OCI-LY1 (cell line): ENCODE measurements at regions not wholly inside any gene's neighbourhood (a gene's known extent, or its start where the extent isn't known, plus 50 kb on each side); places are given as distances from the start of the nearest gene placed in this dataset.

Experiments
- H2AFZ ChIP-seq: fragments of 200-600 bp; sonication (generic), shearing (Covaris generic); 2 replicates; pipeline ENCODE4 v1.6.0; 2014; ENCODE audit warnings: antibody characterized with exemption, mild to moderate bottlenecking, low read length
- H3F3A ChIP-seq: fragments of 200-600 bp; sonication (generic), shearing (Covaris generic); 2 replicates; pipeline ENCODE4 v1.6.0; 2014; ENCODE audit warnings: mild to moderate bottlenecking, antibody characterized with exemption, low read length, moderate library complexity; ENCODE audit not compliant: insufficient read depth
- H3K27ac ChIP-seq: fragments of 200-600 bp; sonication (generic); 2 replicates; pipeline ENCODE4 v1.5.1; 2014; ENCODE audit warnings: low read length, mixed run types, mild to moderate bottlenecking, low read depth; ENCODE audit not compliant: poor library complexity, severe bottlenecking
- H3K27me3 ChIP-seq: fragments of 200-600 bp; sonication (generic); 2 replicates; pipeline ENCODE4 v1.6.0; 2014; ENCODE audit warnings: antibody characterized with exemption, mild to moderate bottlenecking, low read length, moderate library complexity; ENCODE audit not compliant: insufficient read depth
- H3K36me3 ChIP-seq: fragments of 200-600 bp; sonication (generic); 2 replicates; pipeline ENCODE4 v1.6.1; 2014; ENCODE audit warnings: mild to moderate bottlenecking, antibody characterized with exemption, low read length, moderate library complexity, mixed read lengths; ENCODE audit not compliant: insufficient read depth
- H3K4me1 ChIP-seq: fragments of 200-600 bp; sonication (generic); 2 replicates; pipeline ENCODE4 v1.5.1; 2014; ENCODE audit warnings: mild to moderate bottlenecking, low read length, moderate library complexity; ENCODE audit not compliant: insufficient read depth, severe bottlenecking
- H3K4me2 ChIP-seq: fragments of 200-600 bp; sonication (generic), shearing (Covaris generic); 2 replicates; pipeline ENCODE4 v1.6.1; 2014; ENCODE audit warnings: low read length
- H3K4me3 ChIP-seq: fragments of 200-600 bp; sonication (generic); 2 replicates; pipeline ENCODE4 v1.5.1; 2014; ENCODE audit warnings: low read length, low read depth, mild to moderate bottlenecking, mixed read lengths; ENCODE audit not compliant: poor library complexity, severe bottlenecking
- H3K79me2 ChIP-seq: fragments of 200-600 bp; shearing (Covaris generic); 2 replicates; pipeline ENCODE4 v1.6.1; 2016; ENCODE audit warnings: mixed run types, low read length, mixed read lengths; ENCODE audit not compliant: insufficient read depth
- H3K9ac ChIP-seq: fragments of 200-600 bp; sonication (generic), shearing (Covaris generic); 2 replicates; pipeline ENCODE4 v1.6.1; 2014; ENCODE audit warnings: mild to moderate bottlenecking, low read length, mixed read lengths
- H3K9me2 ChIP-seq: fragments of 200-600 bp; sonication (generic), shearing (Covaris generic); 2 replicates; pipeline ENCODE4 v1.6.1; 2014; ENCODE audit warnings: low read depth, mild to moderate bottlenecking, low read length, mixed read lengths
- H3K9me3 ChIP-seq: fragments of 200-600 bp; shearing (Covaris generic); 2 replicates; pipeline ENCODE4 v1.6.1; 2014; ENCODE audit warnings: low read length, mixed read lengths
- H4K20me1 ChIP-seq: fragments of 200-600 bp; sonication (generic), shearing (Covaris generic); 2 replicates; pipeline ENCODE4 v1.6.0; 2016; ENCODE audit warnings: mild to moderate bottlenecking, low read length; ENCODE audit not compliant: insufficient read depth
- EZH2 ChIP-seq: fragments of 200-600 bp; sonication (generic), shearing (Covaris generic); IDR thresholded peaks from 2 replicates; pipeline ENCODE4 v1.8.0; 2017; ENCODE audit warnings: borderline replicate concordance, mixed run types, mild to moderate bottlenecking, antibody characterized with exemption, low read length, moderate library complexity, mixed read lengths
- TF ChIP-seq, protein P1 (sequence below): fragments of 200-600 bp; sonication (generic), shearing (Covaris generic); IDR thresholded peaks from 2 replicates; pipeline ENCODE4 v1.5.1; 2017; ENCODE audit warnings: mild to moderate bottlenecking, antibody characterized with exemption, low read length, moderate library complexity, mixed read lengths

DNA sequence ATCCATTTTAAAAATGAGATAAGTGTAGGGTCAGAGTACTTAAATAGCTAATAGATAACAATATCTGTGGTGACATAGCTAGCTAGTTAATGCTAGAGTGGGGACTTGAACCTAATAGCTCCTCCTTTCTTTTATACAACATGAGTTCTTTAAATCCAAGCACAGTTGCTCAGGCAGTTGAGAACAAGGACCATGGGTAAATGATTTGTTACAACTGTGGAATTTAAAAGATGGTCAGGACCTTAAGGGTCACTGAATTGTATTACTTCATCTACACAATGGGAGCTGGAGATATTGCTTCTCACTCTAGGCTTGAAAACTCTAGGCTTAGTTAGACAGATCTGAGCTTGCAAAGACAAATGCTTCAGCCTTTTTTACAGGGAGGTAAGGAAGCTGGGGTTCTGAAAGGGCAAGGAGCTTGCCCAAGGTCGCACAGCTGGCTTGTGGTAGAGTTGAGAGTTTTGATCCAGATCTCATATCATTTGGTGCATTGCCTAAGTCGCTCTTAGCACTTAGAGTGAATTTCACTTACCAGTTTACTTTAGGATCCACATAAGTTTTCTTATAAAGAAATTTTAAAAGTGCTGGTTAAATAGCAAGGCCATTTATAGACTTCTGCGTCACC lies 90.2 kb downstream of the EDEM1 start:
- Histone ChIP-seq H3K36me3 (no peaks in the 10 kb centered on the region), H3K9me2 (no peaks in the 10 kb centered on the region), H3K27me3 (no peaks in the 10 kb centered on the region), H3F3A (no peaks in the 10 kb centered on the region), H3K4me1 (no peaks in the 10 kb centered on the region), H3K9me3 (no peaks in the 10 kb centered on the region), H3K9ac (no peak overlapping the region), H2AFZ (no peak overlapping the region), H3K4me2 (no peak overlapping the region), H3K27ac (no peak overlapping the region), H4K20me1 (no peaks in the 10 kb centered on the region), H3K4me3 (no peak overlapping the region), H3K79me2 (no peaks in the 10 kb centered on the region)
- TF ChIP-seq EZH2: no peak
- TF ChIP-seq, protein P1, sequence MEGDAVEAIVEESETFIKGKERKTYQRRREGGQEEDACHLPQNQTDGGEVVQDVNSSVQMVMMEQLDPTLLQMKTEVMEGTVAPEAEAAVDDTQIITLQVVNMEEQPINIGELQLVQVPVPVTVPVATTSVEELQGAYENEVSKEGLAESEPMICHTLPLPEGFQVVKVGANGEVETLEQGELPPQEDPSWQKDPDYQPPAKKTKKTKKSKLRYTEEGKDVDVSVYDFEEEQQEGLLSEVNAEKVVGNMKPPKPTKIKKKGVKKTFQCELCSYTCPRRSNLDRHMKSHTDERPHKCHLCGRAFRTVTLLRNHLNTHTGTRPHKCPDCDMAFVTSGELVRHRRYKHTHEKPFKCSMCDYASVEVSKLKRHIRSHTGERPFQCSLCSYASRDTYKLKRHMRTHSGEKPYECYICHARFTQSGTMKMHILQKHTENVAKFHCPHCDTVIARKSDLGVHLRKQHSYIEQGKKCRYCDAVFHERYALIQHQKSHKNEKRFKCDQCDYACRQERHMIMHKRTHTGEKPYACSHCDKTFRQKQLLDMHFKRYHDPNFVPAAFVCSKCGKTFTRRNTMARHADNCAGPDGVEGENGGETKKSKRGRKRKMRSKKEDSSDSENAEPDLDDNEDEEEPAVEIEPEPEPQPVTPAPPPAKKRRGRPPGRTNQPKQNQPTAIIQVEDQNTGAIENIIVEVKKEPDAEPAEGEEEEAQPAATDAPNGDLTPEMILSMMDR: no peak

- H3K9me2 ChIP-seq: no peaks in the 10 kb centered on the region
- TF ChIP-seq, protein P1: no peak
- TF ChIP-seq EZH2: no peak
- H3K4me3 ChIP-seq: no peak overlapping the region
- H3F3A ChIP-seq: no peaks in the 10 kb centered on the region
- no peaks in the 10 kb centered on the region for H3K36me3 ChIP-seq
- H3K79me2 ChIP-seq: no peaks in the 10 kb centered on the region
- no peaks in the 10 kb centered on the region for H3K27me3 ChIP-seq
- H3K27ac ChIP-seq: no peak overlapping the region
- no peak overlapping the region for H3K4me2 ChIP-seq
- no peak overlapping the region for H2AFZ ChIP-seq
- H3K4me1 ChIP-seq: no peaks in the 10 kb centered on the region
- no peaks in the 10 kb centered on the region for H4K20me1 ChIP-seq
- no peaks in the 10 kb centered on the region for H3K9me3 ChIP-seq
- H3K9ac ChIP-seq: no peak overlapping the region
These were observed 91.2 kb downstream of the EDEM1 start for GRCh38 chr3:5278666-5279065.

- Histone ChIP-seq H3F3A (no peaks in the 10 kb centered on the region), H2AFZ (no peak overlapping the region), H3K36me3 (no peaks in the 10 kb centered on the region), H3K79me2 (no peaks in the 10 kb centered on the region), H3K27ac (no peak overlapping the region), H3K9me2 (no peaks in the 10 kb centered on the region), H3K4me1 (no peaks in the 10 kb centered on the region), H3K9me3 (no peaks in the 10 kb centered on the region), H4K20me1 (no peaks in the 10 kb centered on the region), H3K4me3 (no peak overlapping the region), H3K27me3 (no peaks in the 10 kb centered on the region), H3K9ac (no peak overlapping the region), H3K4me2 (no peak overlapping the region)
- no peak for TF ChIP-seq EZH2
- TF ChIP-seq, protein P1: no peak
These were observed 95.2 kb downstream of the EDEM1 start for GRCh38 chr3:5282703-5283102.
